ENCODE measurements at regions not wholly inside any gene's neighbourhood (a gene's known extent, or its start where the extent isn't known, plus 50 kb on each side); places are given as distances from the start of the nearest gene placed in this dataset.

- H3K4me3 ChIP-seq (replicated peaks; ENCODE audit: low read depth, low read length) = no peak overlapping the region
- no peak for DNase-seq (ENCODE audit: extremely low read depth, low read depth)
- no peak for TF ChIP-seq CTCF (IDR thresholded peaks at IDR 0.05; ENCODE audit: low read depth, low read length, missing control alignments)
Observed at GRCh38 chr5:166551384-166551783, 1740.1 kb upstream of the WWC1 start.

GRCh38 chr5:166553778-166554177, 1737.7 kb upstream of the WWC1 start:
- DNase-seq (ENCODE audit: extremely low read depth, low read depth) = no peak
- TF ChIP-seq CTCF (IDR thresholded peaks at IDR 0.05; ENCODE audit: low read depth, low read length, missing control alignments) = no peak
- H3K4me3 ChIP-seq (replicated peaks; ENCODE audit: low read depth, low read length) = no peak overlapping the region

- no peak for TF ChIP-seq CTCF (IDR thresholded peaks at IDR 0.05; ENCODE audit: low read depth, low read length, missing control alignments)
- no peak overlapping the region for H3K4me3 ChIP-seq (replicated peaks; ENCODE audit: low read depth, low read length)
- DNase-seq (ENCODE audit: extremely low read depth, low read depth) = no peak
Observed at GRCh38 chr5:166561759-166562158, 1729.7 kb upstream of the WWC1 start.

GRCh38 chr5:166562246-166562645, 1729.2 kb upstream of the WWC1 start:
- H3K4me3 ChIP-seq (replicated peaks; ENCODE audit: low read depth, low read length) = no peak overlapping the region
- no peak for TF ChIP-seq CTCF (IDR thresholded peaks at IDR 0.05; ENCODE audit: low read depth, low read length, missing control alignments)
- no peak for DNase-seq (ENCODE audit: extremely low read depth, low read depth)

GRCh38 chr5:166566725-166567124, 1724.7 kb upstream of the WWC1 start:
- no peak for TF ChIP-seq CTCF (IDR thresholded peaks at IDR 0.05; ENCODE audit: low read depth, low read length, missing control alignments)
- no peak for DNase-seq (ENCODE audit: extremely low read depth, low read depth)

GRCh38 chr5:166570865-166571264, 1720.6 kb upstream of the WWC1 start:
- no peak overlapping the region for H3K4me3 ChIP-seq (replicated peaks; ENCODE audit: low read depth, low read length)
- DNase-seq (ENCODE audit: extremely low read depth, low read depth) = no peak
- no peak for TF ChIP-seq CTCF (IDR thresholded peaks at IDR 0.05; ENCODE audit: low read depth, low read length, missing control alignments)

More at GRCh38 chr5:166566725-166567124, 1724.7 kb upstream of the WWC1 start:
- H3K4me3 ChIP-seq (replicated peaks; ENCODE audit: low read depth, low read length) = no peak overlapping the region

GRCh38 chr5:166571668-166572067, 1719.8 kb upstream of the WWC1 start:
- H3K4me3 ChIP-seq (replicated peaks; ENCODE audit: low read depth, low read length) = no peak overlapping the region
- no peak for TF ChIP-seq CTCF (IDR thresholded peaks at IDR 0.05; ENCODE audit: low read depth, low read length, missing control alignments)

More at GRCh38 chr5:166571668-166572067, 1719.8 kb upstream of the WWC1 start:
- DNase-seq (ENCODE audit: extremely low read depth, low read depth) = no peak
